ENCODE measurements at regions not wholly inside any gene's neighbourhood (a gene's known extent, or its start where the extent isn't known, plus 50 kb on each side); places are given as distances from the start of the nearest gene placed in this dataset.

- TF ChIP-seq CTCF (conservative IDR thresholded peaks at IDR 0.05), result no peak
- TF ChIP-seq ZFX (IDR thresholded peaks at IDR 0.05), result no peak
Measured at GRCh38 chr7:28260969-28261368, 80.4 kb upstream of the JAZF1 start.

Data from C4-2B (cell line).